A549 (cell line): ENCODE measurements at regions not wholly inside any gene's neighbourhood (a gene's known extent, or its start where the extent isn't known, plus 50 kb on each side); places are given as distances from the start of the nearest gene placed in this dataset.

Experiments used
- ATAC-seq, 2 experiments: fragments of 200-7000 bp in 1 of 2; fragments of >200 bp in 1 of 2; cut with Nextera tagmentation in 1 of 2; cut with Tn5 transposase in 1 of 2; 3 replicates each; pipeline versions ENCODE4 v1.8.0 to v1.9.1; 2018 to 2020; ENCODE audit warnings: mild to moderate bottlenecking in 1 of 2, moderate library complexity in 1 of 2
- CTCF ChIA-PET: fragments of 300-600 bp; sonication (Branson Sonifier 250); formaldehyde crosslinking; extraction: SDS; loops from one replicate; lab custom pipeline; 2021; ENCODE audit warnings: antibody characterized with exemption, inconsistent platforms; lab: Yijun Ruan, JAX
- POLR2A ChIA-PET: fragments of 350-600 bp; formaldehyde crosslinking; extraction: SDS; loops from one replicate; lab custom pipeline; 2021; ENCODE audit warnings: antibody characterized with exemption, inconsistent platforms; lab: Yijun Ruan, JAX
- DNase-seq, 2 experiments: peaks; one replicate each; pipeline versions ENCODE4 v3.0.0 to v3.0.0-alpha.2; 2011 to 2016; ENCODE audit warnings: low read depth in 1 of 2, low spot score in 1 of 2
- FAIRE-seq: peaks from 2 replicates; lab custom pipeline; 2011; peaks lifted over from hg19 to GRCh38; lab: Jason Lieb, UNC
- H3K27ac ChIP-seq, 2 experiments: fragments of >200 bp; sonication (Bioruptor Twin); formaldehyde crosslinking; 3 replicates each; pipeline ENCODE4 v1.5.1; 2016 to 2017
- H3K4me1 ChIP-seq: fragments of >200 bp; sonication (Bioruptor Twin); formaldehyde crosslinking; 3 replicates; pipeline ENCODE4 v1.6.1; 2016
- H3K4me2 ChIP-seq: fragments of >200 bp; sonication (Bioruptor Twin); formaldehyde crosslinking; 3 replicates; pipeline ENCODE4 v1.6.1; 2016
- H3K4me3 ChIP-seq: fragments of >200 bp; sonication (Bioruptor Twin); formaldehyde crosslinking; 3 replicates; pipeline ENCODE4 v1.5.1; 2016
- H3K9me3 ChIP-seq: fragments of >200 bp; sonication (Bioruptor Twin); formaldehyde crosslinking; 3 replicates; pipeline ENCODE4 v1.6.1; 2016
- ATOH8 ChIP-seq: fragments of 250-450 bp; sonication (Bioruptor Pico); IDR thresholded peaks from 2 replicates; pipeline ENCODE4 v1.5.0; 2020; ENCODE audit warnings: low read depth, mild to moderate bottlenecking, moderate library complexity
- BCL3 ChIP-seq: fragments of >200 bp; sonication (Bioruptor Twin); formaldehyde crosslinking; IDR thresholded peaks from 3 replicates; pipeline ENCODE4 v1.6.1; 2016
- BHLHE40 ChIP-seq: IDR thresholded peaks from 2 replicates; pipeline ENCODE4 v1.6.1; 2012; ENCODE audit warnings: low read depth, low read length, inconsistent platforms
- CBX2 ChIP-seq: fragments of 200-600 bp; sonication (generic); IDR thresholded peaks from 2 replicates; pipeline ENCODE4 v1.6.1; 2016; ENCODE audit warnings: low read depth, mild to moderate bottlenecking, borderline replicate concordance
- CEBPB ChIP-seq, 2 experiments: fragments of >200 bp in 1 of 2; sonication (Bioruptor Twin) in 1 of 2; formaldehyde crosslinking in 1 of 2; IDR thresholded peaks; 2 replicates each; pipeline ENCODE4 v1.6.1; 2012 to 2016
- CHD2 ChIP-seq: fragments of 150-350 bp; IDR thresholded peaks from 2 replicates; pipeline ENCODE4 v1.6.1; 2014; ENCODE audit warnings: low read length; ENCODE audit not compliant: partially characterized antibody
- EHMT2 ChIP-seq: fragments of 200-600 bp; sonication (generic); IDR thresholded peaks from 2 replicates; pipeline ENCODE4 v1.6.1; 2016; ENCODE audit warnings: antibody characterized with exemption, low read depth, mild to moderate bottlenecking, moderate library complexity
- FOSB ChIP-seq: fragments of 250-450 bp; sonication (Bioruptor Pico); IDR thresholded peaks from 2 replicates; pipeline ENCODE4 v1.5.0; 2020; ENCODE audit warnings: mild to moderate bottlenecking, moderate library complexity
- FOSL2 ChIP-seq, 2 experiments: fragments of 450-650 bp in 1 of 2; fragments of >200 bp in 1 of 2; sonication (Bioruptor Twin) in 1 of 2; formaldehyde crosslinking; IDR thresholded peaks; 2 replicates each; pipeline versions ENCODE4 v1.5.0 to v1.6.1; 2016 to 2020; ENCODE audit warnings: mild to moderate bottlenecking in 1 of 2, moderate library complexity in 1 of 2
- HOXA7 ChIP-seq: fragments of 250-450 bp; sonication (Bioruptor Pico); IDR thresholded peaks from 2 replicates; pipeline ENCODE4 v1.5.0; 2020; ENCODE audit warnings: mild to moderate bottlenecking, moderate library complexity
- HOXB5 ChIP-seq: fragments of 250-450 bp; sonication (Bioruptor Pico); IDR thresholded peaks from 2 replicates; pipeline ENCODE4 v1.5.0; 2020; ENCODE audit warnings: mild to moderate bottlenecking, moderate library complexity
- JUN ChIP-seq, 2 experiments: fragments of >200 bp; sonication (Bioruptor Twin); formaldehyde crosslinking; IDR thresholded peaks; 2 replicates in 1 of 2; 3 replicates in 1 of 2; pipeline ENCODE4 v1.6.1; 2016 to 2017
- KDM5A ChIP-seq: fragments of 200-600 bp; sonication (generic); IDR thresholded peaks from 2 replicates; pipeline ENCODE4 v1.6.1; 2016; ENCODE audit warnings: antibody characterized with exemption, mild to moderate bottlenecking
- MYC ChIP-seq: IDR thresholded peaks from 2 replicates; pipeline ENCODE4 v1.6.1; 2012; ENCODE audit warnings: mild to moderate bottlenecking, inconsistent platforms, low read length, improper control_type of control experiment, borderline replicate concordance
- NFE2L2 ChIP-seq: fragments of 150-350 bp; conservative IDR thresholded peaks from 2 replicates; pipeline ENCODE4 v1.6.1; 2014; ENCODE audit warnings: low read length
- PHF8 ChIP-seq: fragments of 200-600 bp; sonication (generic); IDR thresholded peaks from 2 replicates; pipeline ENCODE4 v1.6.1; 2016; ENCODE audit warnings: low read depth, mild to moderate bottlenecking, antibody characterized with exemption, moderate library complexity, borderline replicate concordance
- RAD21 ChIP-seq, 2 experiments: fragments of >200 bp in 1 of 2; sonication (Bioruptor Twin) in 1 of 2; formaldehyde crosslinking in 1 of 2; IDR thresholded peaks in 1 of 2; conservative IDR thresholded peaks in 1 of 2; 2 replicates in 1 of 2; 3 replicates in 1 of 2; pipeline ENCODE4 v1.6.1; 2012 to 2018; ENCODE audit warnings: inconsistent platforms in 1 of 2
- RARB ChIP-seq: fragments of 250-450 bp; sonication (Bioruptor Pico); IDR thresholded peaks from 2 replicates; pipeline ENCODE4 v1.8.0; 2021; ENCODE audit warnings: mild to moderate bottlenecking, moderate library complexity
- SMC3 ChIP-seq: fragments of >200 bp; sonication (Bioruptor Twin); formaldehyde crosslinking; IDR thresholded peaks from 3 replicates; pipeline ENCODE4 v1.6.1; 2018; ENCODE audit warnings: inconsistent platforms
- SREBF2 ChIP-seq: fragments of 450-650 bp; IDR thresholded peaks from 2 replicates; pipeline ENCODE4 v1.6.1; 2014; ENCODE audit warnings: mild to moderate bottlenecking, moderate library complexity
- TP53 ChIP-seq: fragments of 250-450 bp; sonication (Bioruptor Pico); IDR thresholded peaks from 2 replicates; pipeline ENCODE4 v1.5.0; 2021; ENCODE audit warnings: mild to moderate bottlenecking, moderate library complexity
- ZC3H11A ChIP-seq: fragments of 450-650 bp; IDR thresholded peaks from 2 replicates; pipeline ENCODE4 v1.6.1; 2014; ENCODE audit warnings: antibody characterized with exemption, mild to moderate bottlenecking
- ZFP36 ChIP-seq: fragments of 450-650 bp; IDR thresholded peaks from 2 replicates; pipeline ENCODE4 v1.6.1; 2014; ENCODE audit warnings: borderline replicate concordance; ENCODE audit not compliant: partially characterized antibody
- ZNF302 ChIP-seq: fragments of 250-450 bp; sonication (Bioruptor Pico); IDR thresholded peaks from 2 replicates; pipeline ENCODE4 v1.9.0; 2021; ENCODE audit warnings: inconsistent platforms, mild to moderate bottlenecking, moderate library complexity
- ZSCAN20 ChIP-seq: fragments of 250-450 bp; sonication (Bioruptor Pico); IDR thresholded peaks from 2 replicates; pipeline ENCODE4 v1.8.0; 2022; ENCODE audit warnings: mild to moderate bottlenecking, moderate library complexity
- WGBS: methylation state at CpG from one replicate; pipeline ENCODE4 v1.1.6; 2017; ENCODE audit errors: missing lambda C conversion rate; 5-methylcytosine and 5-hydroxymethylcytosine counted together

GRCh38 chr11:15671216-15671615, 556.5 kb downstream of the INSC start:
- FAIRE-seq (no peak), DNase-seq (no peak), ATAC-seq (no peak)
- Histone ChIP-seq H3K4me3 (no peak overlapping the region), H3K4me2 (no peak overlapping the region), H3K4me1 (no peaks in the 10 kb centered on the region; the same call in 2 of the 3 replicates), H3K27ac (no peak overlapping the region), H3K9me3 (peaks cover 6% of the 10 kb centered on the region; the same call in 1 of the 3 replicates)
- POLR2A ChIA-PET = no interaction called here
- CTCF ChIA-PET = no interaction called here
- no peak for TF ChIP-seq RARB (CRISPR knock-in tag)
- no peak for TF ChIP-seq ATOH8 (CRISPR knock-in tag)
- TF ChIP-seq HOXB5 = no peak
- no peak for TF ChIP-seq ZSCAN20 (CRISPR knock-in tag)
- TF ChIP-seq FOSL2 (IDR thresholded peaks at IDR 0.05) = no peak
- no peak for TF ChIP-seq FOSL2 (CRISPR knock-in tag; IDR thresholded peaks at IDR 0.05)
- no peak for TF ChIP-seq TP53 (CRISPR knock-in tag)
- no peak for TF ChIP-seq KDM5A
- TF ChIP-seq RAD21 (conservative IDR thresholded peaks at IDR 0.05 in 1 of 2, IDR thresholded peaks at IDR 0.05 in 1 of 2) = no peak
- TF ChIP-seq HOXA7 (CRISPR knock-in tag) = no peak
- TF ChIP-seq ZNF302 (CRISPR knock-in tag) = no peak
- no peak for TF ChIP-seq SREBF2
- no peak for TF ChIP-seq SMC3
- TF ChIP-seq CHD2 = no peak
- TF ChIP-seq MYC = no peak
- TF ChIP-seq CEBPB (IDR thresholded peaks at IDR 0.05) = no peak
- no peak for TF ChIP-seq EHMT2

GRCh38 chr11:15672825-15673224, 558.1 kb downstream of the INSC start:
- no peak for ATAC-seq
- Histone ChIP-seq H3K4me2 (no peak overlapping the region), H3K4me1 (no peaks in the 10 kb centered on the region), H3K9me3 (peaks cover 6% of the 10 kb centered on the region; the same call in 2 of the 3 replicates), H3K27ac (no peak overlapping the region), H3K4me3 (no peak overlapping the region)
- ChIA-PET CTCF (no interaction called here), POLR2A (no interaction called here)
- no peak for DNase-seq
- 3% methylated on average over 3 of the region's 3 CpGs for WGBS
- TF ChIP-seq KDM5A (no peak), CBX2 (no peak), FOSL2 (IDR thresholded peaks at IDR 0.05) (no peak), FOSL2 (CRISPR knock-in tag; IDR thresholded peaks at IDR 0.05) (no peak), RAD21 (conservative IDR thresholded peaks at IDR 0.05 in 1 of 2, IDR thresholded peaks at IDR 0.05 in 1 of 2) (no peak), BHLHE40 (no peak), ZC3H11A (no peak), ZFP36 (no peak), TP53 (CRISPR knock-in tag) (no peak), BCL3 (no peak), HOXA7 (CRISPR knock-in tag) (no peak), JUN (IDR thresholded peaks at IDR 0.05) (no peak), NFE2L2 (no peak), PHF8 (no peak), ZNF302 (CRISPR knock-in tag) (no peak), HOXB5 (no peak), FOSB (CRISPR knock-in tag) (no peak)
- FAIRE-seq = no peak
